GM13977 (cell line): ENCODE measurements at regions not wholly inside any gene's neighbourhood (a gene's known extent, or its start where the extent isn't known, plus 50 kb on each side); places are given as distances from the start of the nearest gene placed in this dataset.

Experiments
- DNase-seq: peaks from one replicate; pipeline ENCODE4 v3.0.0; 2012; ENCODE audit warnings: low spot score
- in situ Hi-C: fragments of 300-500 bp; cut with MboI; formaldehyde crosslinking; loops from one replicate; pipeline ENCODE4 v1.12.0; 2022; ENCODE audit warnings: low sequenced_read_pairs, low pct_unique_long_range_greater_than_20kb, mixed read lengths, inconsistent platforms; ENCODE audit not compliant: unreplicated experiment
- TF ChIP-seq, protein P1 (sequence below): IDR thresholded peaks from 2 replicates; pipeline ENCODE4 v1.5.1; 2012; ENCODE audit warnings: mild to moderate bottlenecking, control low read depth; ENCODE audit not compliant: insufficient read depth; ENCODE audit errors: extremely low read depth, missing control alignments

DNA sequence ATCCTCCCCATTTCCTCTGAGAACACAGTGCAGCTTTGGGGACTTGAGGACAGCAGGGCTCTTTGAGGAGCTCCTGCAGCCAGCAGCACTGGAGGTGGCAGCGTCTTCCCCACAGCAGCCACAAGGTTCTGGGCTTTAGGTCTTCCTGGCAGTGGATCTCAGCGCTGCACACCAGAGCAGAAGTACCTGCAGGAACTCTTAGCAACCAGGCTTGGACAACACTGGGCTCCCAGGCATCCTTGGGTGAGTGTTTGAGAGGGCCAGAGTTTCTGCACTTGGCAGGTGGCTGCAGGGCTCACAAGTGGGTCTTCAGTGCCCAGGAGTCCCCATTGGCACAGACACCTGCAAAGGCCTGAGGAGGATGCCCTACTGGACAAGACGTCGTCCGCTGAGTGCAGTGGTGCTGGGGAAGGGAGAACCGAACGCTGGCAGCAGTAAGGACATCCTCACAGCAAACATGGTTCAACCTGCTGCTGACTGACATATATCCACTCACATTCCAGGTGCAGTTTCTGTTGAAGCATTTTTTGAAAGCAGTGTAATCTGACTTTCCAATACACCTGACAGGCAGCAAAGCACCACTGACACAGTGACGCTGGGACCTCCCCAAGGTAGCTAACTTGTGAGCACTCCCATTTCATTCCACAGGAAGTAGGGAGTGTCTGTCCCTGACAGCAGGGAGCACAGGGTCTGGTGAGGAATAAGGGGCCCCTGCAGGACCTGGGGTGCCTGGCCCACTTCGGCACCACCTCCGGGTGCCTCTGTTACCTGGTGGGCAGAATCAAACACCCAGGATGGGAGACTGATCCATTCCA is 149.9 kb upstream of the COPS8 start:
- TF ChIP-seq, protein P1, sequence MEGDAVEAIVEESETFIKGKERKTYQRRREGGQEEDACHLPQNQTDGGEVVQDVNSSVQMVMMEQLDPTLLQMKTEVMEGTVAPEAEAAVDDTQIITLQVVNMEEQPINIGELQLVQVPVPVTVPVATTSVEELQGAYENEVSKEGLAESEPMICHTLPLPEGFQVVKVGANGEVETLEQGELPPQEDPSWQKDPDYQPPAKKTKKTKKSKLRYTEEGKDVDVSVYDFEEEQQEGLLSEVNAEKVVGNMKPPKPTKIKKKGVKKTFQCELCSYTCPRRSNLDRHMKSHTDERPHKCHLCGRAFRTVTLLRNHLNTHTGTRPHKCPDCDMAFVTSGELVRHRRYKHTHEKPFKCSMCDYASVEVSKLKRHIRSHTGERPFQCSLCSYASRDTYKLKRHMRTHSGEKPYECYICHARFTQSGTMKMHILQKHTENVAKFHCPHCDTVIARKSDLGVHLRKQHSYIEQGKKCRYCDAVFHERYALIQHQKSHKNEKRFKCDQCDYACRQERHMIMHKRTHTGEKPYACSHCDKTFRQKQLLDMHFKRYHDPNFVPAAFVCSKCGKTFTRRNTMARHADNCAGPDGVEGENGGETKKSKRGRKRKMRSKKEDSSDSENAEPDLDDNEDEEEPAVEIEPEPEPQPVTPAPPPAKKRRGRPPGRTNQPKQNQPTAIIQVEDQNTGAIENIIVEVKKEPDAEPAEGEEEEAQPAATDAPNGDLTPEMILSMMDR = no peak
- in situ Hi-C loops = no loop called here
- DNase-seq = no peak

DNA sequence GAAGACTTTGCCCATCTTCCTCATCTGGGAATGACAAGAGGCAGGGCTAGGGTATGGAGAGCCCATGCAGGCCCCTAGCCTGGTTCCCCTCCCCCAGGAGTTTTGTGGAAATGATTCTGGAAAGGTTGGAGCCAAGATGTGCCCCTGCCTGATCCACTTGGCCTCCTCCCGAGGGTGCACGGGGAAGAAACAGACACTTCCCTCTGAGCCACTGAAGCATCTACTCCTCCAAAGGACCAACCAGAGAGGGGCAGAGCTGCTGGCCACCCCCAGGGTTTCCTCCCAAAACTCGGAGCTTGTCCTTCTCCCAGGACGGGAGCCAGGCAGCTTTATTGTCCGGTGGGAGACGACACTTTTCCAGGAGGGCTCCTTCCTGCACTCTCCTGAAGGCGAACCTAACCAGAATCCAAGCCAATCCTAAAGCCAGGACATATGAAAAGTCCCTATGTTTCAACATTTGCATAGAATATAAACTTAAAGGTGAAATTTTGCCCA is 149.2 kb upstream of the COPS8 start:
- TF ChIP-seq, protein P1 = no peak
- in situ Hi-C loops = no loop called here
- DNase-seq = no peak

DNA sequence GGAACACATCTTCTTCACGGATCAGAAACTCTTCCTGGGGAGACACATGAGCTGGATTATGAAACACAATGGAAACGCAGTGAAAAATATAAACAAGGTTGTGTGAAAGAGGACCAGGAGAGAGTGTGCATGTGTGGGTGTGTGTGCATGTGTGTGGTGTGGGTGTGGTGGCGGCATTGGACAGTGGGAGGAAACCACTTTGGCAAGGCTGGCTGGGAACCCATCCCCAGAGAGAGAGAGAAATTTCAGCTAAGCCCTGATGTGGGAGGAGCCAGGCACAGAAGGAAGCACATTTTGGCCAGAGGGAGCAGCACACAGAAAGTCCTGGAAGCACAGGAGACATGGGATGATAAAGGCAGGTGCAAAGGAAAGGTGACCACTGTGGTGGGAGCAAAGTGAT is 147.6 kb upstream of the COPS8 start:
- in situ Hi-C loops = no loop called here
- TF ChIP-seq, protein P1 = no peak
- no peak for DNase-seq

DNA sequence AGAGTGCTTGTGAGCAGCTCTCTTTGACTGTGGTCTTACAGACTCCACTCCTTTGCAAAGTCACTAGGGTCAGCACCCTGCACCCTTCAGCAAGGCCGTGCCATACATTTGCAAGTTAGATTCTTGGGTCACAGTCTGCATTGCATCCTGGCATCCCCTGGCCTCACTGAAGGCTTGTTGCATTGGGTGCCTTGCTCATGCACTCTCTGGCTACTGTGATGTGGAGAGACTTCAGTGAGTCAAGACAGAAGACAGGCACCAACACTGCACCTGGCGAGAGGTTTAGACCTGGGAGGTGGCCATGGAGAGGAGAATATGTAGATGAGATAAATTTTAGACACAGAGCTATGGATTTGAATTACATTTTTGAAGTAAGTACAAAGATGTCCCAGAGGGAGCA is 146.4 kb upstream of the COPS8 start:
- no peak for DNase-seq
- in situ Hi-C loops = no loop called here
- TF ChIP-seq, protein P1 = no peak

DNA sequence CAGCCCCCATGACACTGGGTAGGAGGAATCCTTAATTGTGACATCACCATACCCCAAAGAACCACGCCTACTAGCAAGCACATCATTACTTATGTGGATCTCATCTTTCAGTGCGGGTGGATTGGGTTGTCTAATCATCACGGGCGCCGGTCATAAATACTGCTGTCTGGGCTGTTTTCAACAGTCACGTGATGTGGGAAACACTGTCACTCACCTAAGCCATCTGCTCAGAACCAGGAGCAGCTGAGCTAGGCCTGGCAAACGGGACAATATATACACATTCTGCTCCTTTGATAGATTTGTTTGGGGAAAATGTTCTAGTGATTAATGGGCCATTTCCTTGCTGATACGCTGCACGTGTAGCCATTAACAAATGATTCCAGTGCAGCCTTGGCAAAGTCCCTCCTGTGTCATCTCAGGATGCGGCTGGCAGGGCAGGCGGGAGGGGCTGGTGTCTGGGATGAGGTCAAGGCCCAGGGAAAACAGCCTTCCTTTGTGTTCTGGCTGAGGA is 145.9 kb upstream of the COPS8 start:
- no peak for DNase-seq
- in situ Hi-C loops = no loop called here

DNA sequence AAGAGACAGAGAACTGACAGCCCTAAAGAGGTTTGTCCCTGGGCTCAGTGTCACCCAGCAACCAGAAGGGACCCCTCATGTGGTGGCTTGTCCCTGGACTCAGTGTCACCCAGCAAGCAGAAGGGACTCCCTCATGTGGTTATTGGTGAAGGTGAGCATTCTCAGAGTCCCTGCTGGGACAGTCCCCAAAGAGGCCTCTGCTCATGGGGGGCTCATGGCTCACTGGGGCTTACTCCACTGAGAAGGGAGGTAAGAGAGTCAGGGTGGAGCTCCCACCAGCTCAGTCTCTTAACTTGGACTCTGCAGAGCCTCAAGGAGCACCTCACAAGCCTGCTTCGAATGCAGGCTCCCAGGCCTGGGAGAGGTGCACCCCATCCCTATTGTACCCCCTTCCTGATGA is 145.2 kb upstream of the COPS8 start:
- in situ Hi-C loops = no loop called here
- TF ChIP-seq, protein P1 = no peak
- DNase-seq = no peak

More for the DNA sequence above, 145.9 kb upstream of the COPS8 start:
- TF ChIP-seq, protein P1 = no peak
